ENCODE measurements at regions not wholly inside any gene's neighbourhood (a gene's known extent, or its start where the extent isn't known, plus 50 kb on each side); places are given as distances from the start of the nearest gene placed in this dataset.

- in situ Hi-C loops (cut with MboI; ENCODE audit: low pct_ligation_motif_present in 1 of 4, low pct_unique_long_range_greater_than_20kb in 1 of 4, low sequenced_read_pairs in 3 of 4) (loop anchor here in 1 of 4 donors (25.0 kb wide), 1 partner anchor 566 kb away; no protein-coding TSS in a partner anchor), intact Hi-C loops (cut with DNase I; ENCODE audit: low total_unique reads) (no loop called here)
- Histone ChIP-seq H3K27me3 (no peaks in the 10 kb centered on the region), H3K9me3 (no peaks in the 10 kb centered on the region), H3K27ac (no peak overlapping the region), H3K4me1 (no peaks in the 10 kb centered on the region), H3K36me3 (no peaks in the 10 kb centered on the region), H3K4me3 (no peak overlapping the region)
- TF ChIP-seq, protein P1, sequence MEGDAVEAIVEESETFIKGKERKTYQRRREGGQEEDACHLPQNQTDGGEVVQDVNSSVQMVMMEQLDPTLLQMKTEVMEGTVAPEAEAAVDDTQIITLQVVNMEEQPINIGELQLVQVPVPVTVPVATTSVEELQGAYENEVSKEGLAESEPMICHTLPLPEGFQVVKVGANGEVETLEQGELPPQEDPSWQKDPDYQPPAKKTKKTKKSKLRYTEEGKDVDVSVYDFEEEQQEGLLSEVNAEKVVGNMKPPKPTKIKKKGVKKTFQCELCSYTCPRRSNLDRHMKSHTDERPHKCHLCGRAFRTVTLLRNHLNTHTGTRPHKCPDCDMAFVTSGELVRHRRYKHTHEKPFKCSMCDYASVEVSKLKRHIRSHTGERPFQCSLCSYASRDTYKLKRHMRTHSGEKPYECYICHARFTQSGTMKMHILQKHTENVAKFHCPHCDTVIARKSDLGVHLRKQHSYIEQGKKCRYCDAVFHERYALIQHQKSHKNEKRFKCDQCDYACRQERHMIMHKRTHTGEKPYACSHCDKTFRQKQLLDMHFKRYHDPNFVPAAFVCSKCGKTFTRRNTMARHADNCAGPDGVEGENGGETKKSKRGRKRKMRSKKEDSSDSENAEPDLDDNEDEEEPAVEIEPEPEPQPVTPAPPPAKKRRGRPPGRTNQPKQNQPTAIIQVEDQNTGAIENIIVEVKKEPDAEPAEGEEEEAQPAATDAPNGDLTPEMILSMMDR (IDR thresholded peaks at IDR 0.05) = no peak
- TF ChIP-seq POLR2AphosphoS5 (IDR thresholded peaks at IDR 0.05) (no peak), POLR2A (IDR thresholded peaks at IDR 0.05) (no peak), EP300 (IDR thresholded peaks at IDR 0.05; ENCODE audit: low read depth) (no peak)
- DNase-seq = no peak
These were observed 101.8 kb downstream of the CAND1 start for GRCh38 chr12:67370979-67371378.

GRCh38 chr12:67377021-67377420, 107.9 kb downstream of the CAND1 start:
- TF ChIP-seq, protein P1 (IDR thresholded peaks at IDR 0.05) = no peak
- TF ChIP-seq EP300 (IDR thresholded peaks at IDR 0.05; ENCODE audit: low read depth) = no peak
- TF ChIP-seq POLR2AphosphoS5 (IDR thresholded peaks at IDR 0.05) = no peak
- TF ChIP-seq POLR2A (IDR thresholded peaks at IDR 0.05) = no peak
- intact Hi-C loops (cut with DNase I; ENCODE audit: low total_unique reads) = no loop called here
- Histone ChIP-seq H3K36me3 (no peaks in the 10 kb centered on the region), H3K9me3 (no peaks in the 10 kb centered on the region), H3K27me3 (no peaks in the 10 kb centered on the region), H3K4me3 (no peak overlapping the region), H3K4me1 (no peaks in the 10 kb centered on the region), H3K27ac (no peak overlapping the region)
- in situ Hi-C loops (cut with MboI; ENCODE audit: low pct_ligation_motif_present in 1 of 4, low pct_unique_long_range_greater_than_20kb in 1 of 4, low sequenced_read_pairs in 3 of 4) = no loop called here
- 86 to 89% methylated on average over 2 to 4 of the region's 4 CpGs for WGBS, 2 donors (ENCODE audit: low coverage in 1 of 2)
- DNase-seq = no peak

DNA sequence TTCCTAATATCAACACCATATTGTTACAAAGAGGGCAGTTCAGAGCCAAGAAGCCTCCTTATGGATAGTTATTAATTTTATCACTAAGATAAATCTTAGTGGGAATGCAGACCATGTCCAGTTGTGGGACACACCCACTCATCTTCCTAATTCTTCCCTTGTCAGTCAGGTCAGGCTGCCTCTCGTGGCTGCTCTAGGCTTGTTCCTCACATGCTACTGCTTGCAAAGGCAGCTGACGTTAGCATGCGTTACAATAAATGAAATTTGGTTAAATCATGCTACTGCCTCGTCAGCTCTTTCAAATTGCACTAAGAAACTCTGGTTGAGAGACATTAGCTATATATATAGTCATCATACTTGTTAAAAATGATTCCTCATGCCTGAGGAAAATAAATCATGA, 108.4 kb downstream of the CAND1 start:
- in situ Hi-C loops (cut with MboI; ENCODE audit: low pct_ligation_motif_present in 1 of 4, low pct_unique_long_range_greater_than_20kb in 1 of 4, low sequenced_read_pairs in 3 of 4) (no loop called here), intact Hi-C loops (cut with DNase I; ENCODE audit: low total_unique reads) (no loop called here)
- Histone ChIP-seq H3K4me1 (no peaks in the 10 kb centered on the region), H3K4me3 (no peak overlapping the region), H3K36me3 (no peaks in the 10 kb centered on the region), H3K27ac (no peak overlapping the region), H3K27me3 (no peaks in the 10 kb centered on the region), H3K9me3 (no peaks in the 10 kb centered on the region)
- DNase-seq = no peak
- 93% methylated on average over 3 to 4 of the region's 4 CpGs for WGBS, 2 donors (ENCODE audit: low coverage in 1 of 2)
- TF ChIP-seq POLR2A (IDR thresholded peaks at IDR 0.05) (no peak), POLR2AphosphoS5 (IDR thresholded peaks at IDR 0.05) (no peak), EP300 (IDR thresholded peaks at IDR 0.05; ENCODE audit: low read depth) (no peak)
- TF ChIP-seq, protein P1 (IDR thresholded peaks at IDR 0.05) = no peak

GRCh38 chr12:67382241-67382871, 113.2 kb downstream of the CAND1 start:
- WGBS, 2 donors (ENCODE audit: low coverage in 1 of 2) = 61 to 64% methylated on average over 3 to 4 of the region's 4 CpGs
- no peak for DNase-seq
- Histone ChIP-seq H3K27me3 (no peaks in the 10 kb centered on the region), H3K4me1 (no peaks in the 10 kb centered on the region), H3K36me3 (no peaks in the 10 kb centered on the region), H3K9me3 (no peaks in the 10 kb centered on the region), H3K4me3 (no peak overlapping the region), H3K27ac (no peak overlapping the region)
- intact Hi-C loops (cut with DNase I; ENCODE audit: low total_unique reads) = no loop called here
- in situ Hi-C loops (cut with MboI; ENCODE audit: low pct_ligation_motif_present in 1 of 4, low pct_unique_long_range_greater_than_20kb in 1 of 4, low sequenced_read_pairs in 3 of 4) = no loop called here
- TF ChIP-seq POLR2AphosphoS5 (IDR thresholded peaks at IDR 0.05) = no peak
- TF ChIP-seq, protein P1 (IDR thresholded peaks at IDR 0.05) = no peak
- TF ChIP-seq EP300 (IDR thresholded peaks at IDR 0.05; ENCODE audit: low read depth) = no peak
- no peak for TF ChIP-seq POLR2A (IDR thresholded peaks at IDR 0.05)

Measured in transverse colon (tissue), 4 donors.